OCI-LY7 (cell line): ENCODE measurements at regions not wholly inside any gene's neighbourhood (a gene's known extent, or its start where the extent isn't known, plus 50 kb on each side); places are given as distances from the start of the nearest gene placed in this dataset.
"Not testable (repeated sequence)": the region's sequence is repeated elsewhere in the genome, so short reads cannot be mapped to it uniquely, and the experiment has no call there.

Source experiments
- BruUV-seq: library from RNA; stranded (reverse); fragments of 400-500 nt; replicated peaks from 2 replicates; lab custom pipeline; 2021; lab: Mats Ljungman, UMichigan
- CTCF ChIA-PET: fragments of 300-600 bp; sonication (Branson Sonifier 250); formaldehyde crosslinking; loops from one replicate; lab custom pipeline; 2022; ENCODE audit warnings: antibody characterized with exemption; ENCODE audit not compliant: unreplicated experiment; lab: Charles Lee
- POLR2A ChIA-PET: fragments of 300-600 bp; sonication (Branson Sonifier 250); formaldehyde crosslinking; loops from one replicate; lab custom pipeline; 2022; ENCODE audit warnings: antibody characterized with exemption; lab: Charles Lee
- DNase-seq: peaks from one replicate; pipeline ENCODE4 v3.0.0-alpha.2; 2015; ENCODE audit warnings: low spot score
- H2AFZ ChIP-seq: fragments of 200-600 bp; sonication (generic), shearing (Covaris generic); 2 replicates; pipeline ENCODE4 v1.6.1; 2014; ENCODE audit warnings: mild to moderate bottlenecking, antibody characterized with exemption, low read length, moderate library complexity
- H3K27ac ChIP-seq: fragments of 200-600 bp; sonication (generic); 2 replicates; pipeline ENCODE4 v1.5.1; 2014; ENCODE audit warnings: mixed run types, low read depth, mild to moderate bottlenecking, moderate library complexity, low read length, inconsistent platforms; ENCODE audit not compliant: poor library complexity, severe bottlenecking
- H3K36me3 ChIP-seq: fragments of 200-600 bp; sonication (generic); 2 replicates; pipeline ENCODE4 v1.6.1; 2014; ENCODE audit warnings: mild to moderate bottlenecking, antibody characterized with exemption, low read length, moderate library complexity, mixed read lengths; ENCODE audit not compliant: insufficient read depth
- H3K4me1 ChIP-seq: fragments of 200-600 bp; sonication (generic); 2 replicates; pipeline ENCODE4 v1.5.1; 2014; ENCODE audit warnings: mild to moderate bottlenecking, low read length; ENCODE audit not compliant: insufficient read depth, poor library complexity, severe bottlenecking
- H3K4me2 ChIP-seq: fragments of 200-600 bp; sonication (generic); 2 replicates; pipeline ENCODE4 v1.6.1; 2014; ENCODE audit warnings: mild to moderate bottlenecking, low read length
- H3K4me3 ChIP-seq: fragments of 200-600 bp; sonication (generic); 2 replicates; pipeline ENCODE4 v1.5.1; 2014; ENCODE audit warnings: mild to moderate bottlenecking, low read depth, low read length; ENCODE audit not compliant: poor library complexity, severe bottlenecking
- H3K79me2 ChIP-seq: fragments of 200-600 bp; sonication (generic); 2 replicates; pipeline ENCODE4 v1.6.1; 2016; ENCODE audit warnings: low read depth, mild to moderate bottlenecking, low read length, moderate library complexity, mixed read lengths; ENCODE audit not compliant: insufficient read depth
- H3K9me2 ChIP-seq: fragments of 200-600 bp; sonication (generic); 2 replicates; pipeline ENCODE4 v1.6.1; 2016; ENCODE audit warnings: mild to moderate bottlenecking, low read length, mixed read lengths; ENCODE audit not compliant: insufficient read depth
- H3K9me3 ChIP-seq: fragments of 200-600 bp; sonication (generic); 2 replicates; pipeline ENCODE4 v1.6.1; 2014; ENCODE audit warnings: mild to moderate bottlenecking, mixed run types, low read length, mixed read lengths
- H4K20me1 ChIP-seq: fragments of 200-600 bp; sonication (generic); 2 replicates; pipeline ENCODE4 v1.6.1; 2014; ENCODE audit warnings: mild to moderate bottlenecking, antibody characterized with exemption, low read length, moderate library complexity, mixed read lengths; ENCODE audit not compliant: insufficient read depth
- intact Hi-C: fragments of 100-400 bp; cut with micrococcal nuclease; formaldehyde crosslinking; loops from one replicate; pipeline ENCODE4 v1.10.0; 2022; ENCODE audit not compliant: unreplicated experiment

GRCh38 chr1:143905214-143906179, 66.3 kb downstream of the FAM72C start:
- H3K27ac ChIP-seq, H3K36me3 ChIP-seq, DNase-seq, POLR2A ChIA-PET, H2AFZ ChIP-seq, CTCF ChIA-PET, BruUV-seq, H4K20me1 ChIP-seq, H3K79me2 ChIP-seq, intact Hi-C loops, H3K4me1 ChIP-seq, H3K4me2 ChIP-seq, H3K4me3 ChIP-seq, H3K9me2 ChIP-seq, H3K9me3 ChIP-seq: not testable (repeated sequence)

- H2AFZ ChIP-seq, H3K9me2 ChIP-seq, H3K4me2 ChIP-seq, BruUV-seq, POLR2A ChIA-PET, H3K4me3 ChIP-seq, intact Hi-C loops, DNase-seq, H3K36me3 ChIP-seq, H3K9me3 ChIP-seq, H3K27ac ChIP-seq, H4K20me1 ChIP-seq, H3K79me2 ChIP-seq, CTCF ChIA-PET, H3K4me1 ChIP-seq: not testable (repeated sequence)
Measured at GRCh38 chr1:143904622-143904979, 67.2 kb downstream of the FAM72C start.

- H2AFZ ChIP-seq, POLR2A ChIA-PET, BruUV-seq, intact Hi-C loops, H3K36me3 ChIP-seq, H3K9me3 ChIP-seq, H3K4me1 ChIP-seq, CTCF ChIA-PET, H3K9me2 ChIP-seq, H3K4me3 ChIP-seq, H3K4me2 ChIP-seq, DNase-seq, H4K20me1 ChIP-seq, H3K27ac ChIP-seq, H3K79me2 ChIP-seq: not testable (repeated sequence)
Measured at GRCh38 chr1:143903899-143904621, 67.7 kb downstream of the FAM72C start.

GRCh38 chr1:143896377-143896776, 75.4 kb downstream of the FAM72C start:
- H3K4me1 ChIP-seq, result not testable (repeated sequence)

More at GRCh38 chr1:143896377-143896776, 75.4 kb downstream of the FAM72C start:
- BruUV-seq, POLR2A ChIA-PET, H3K9me3 ChIP-seq, DNase-seq, H3K79me2 ChIP-seq, H2AFZ ChIP-seq, H4K20me1 ChIP-seq, intact Hi-C loops, CTCF ChIA-PET, H3K4me3 ChIP-seq, H3K9me2 ChIP-seq, H3K27ac ChIP-seq, H3K4me2 ChIP-seq, H3K36me3 ChIP-seq: not testable (repeated sequence)
